ENCODE measurements at regions not wholly inside any gene's neighbourhood (a gene's known extent, or its start where the extent isn't known, plus 50 kb on each side); places are given as distances from the start of the nearest gene placed in this dataset.

GRCh38 chr21:35208810-35209517 is 159.9 kb upstream of the RUNX1 start:
- FAIRE-seq = no peak

DNA sequence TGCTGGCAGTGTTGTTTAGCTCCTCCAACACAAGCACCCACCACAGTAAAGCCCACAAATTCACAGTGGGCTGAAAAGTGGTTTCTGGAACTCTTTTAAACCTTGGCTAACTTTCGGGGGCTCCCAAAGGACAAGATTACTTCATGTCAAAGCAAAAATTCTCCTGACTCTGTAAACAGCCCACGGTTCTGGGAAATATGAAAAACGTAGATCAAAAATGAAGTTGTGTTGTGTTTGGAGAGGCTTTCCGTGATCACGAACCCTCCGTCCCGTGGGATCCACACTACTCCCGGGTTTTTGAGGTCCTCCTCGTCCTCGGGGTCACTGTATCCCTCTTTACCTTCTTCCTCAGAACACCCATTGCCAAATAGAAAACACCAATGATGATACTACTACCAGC is 159.0 kb upstream of the RUNX1 start:
- no peak for FAIRE-seq

DNA sequence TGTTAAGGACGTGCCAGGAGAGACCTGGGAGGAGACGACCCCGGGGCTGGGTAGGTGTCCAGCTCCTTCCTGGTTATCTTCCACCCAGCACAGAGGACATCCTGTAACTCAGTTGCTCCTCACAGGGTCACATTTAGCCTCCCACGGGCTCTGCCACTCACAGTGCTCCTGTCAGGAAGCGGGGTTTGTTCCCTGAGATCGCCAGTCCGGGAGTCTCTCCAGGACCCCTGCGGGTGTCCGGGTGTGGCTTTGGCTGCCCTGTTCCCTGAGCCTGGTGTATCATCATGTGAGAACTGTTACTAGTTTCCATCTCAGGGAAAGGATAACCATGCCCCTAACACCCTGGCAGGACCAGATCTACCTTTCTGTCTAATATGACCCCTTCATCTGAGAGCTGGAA is 158.2 kb upstream of the RUNX1 start:
- FAIRE-seq = no peak

GRCh38 chr21:35206141-35207125 is 157.3 kb upstream of the RUNX1 start:
- FAIRE-seq = no peak

DNA sequence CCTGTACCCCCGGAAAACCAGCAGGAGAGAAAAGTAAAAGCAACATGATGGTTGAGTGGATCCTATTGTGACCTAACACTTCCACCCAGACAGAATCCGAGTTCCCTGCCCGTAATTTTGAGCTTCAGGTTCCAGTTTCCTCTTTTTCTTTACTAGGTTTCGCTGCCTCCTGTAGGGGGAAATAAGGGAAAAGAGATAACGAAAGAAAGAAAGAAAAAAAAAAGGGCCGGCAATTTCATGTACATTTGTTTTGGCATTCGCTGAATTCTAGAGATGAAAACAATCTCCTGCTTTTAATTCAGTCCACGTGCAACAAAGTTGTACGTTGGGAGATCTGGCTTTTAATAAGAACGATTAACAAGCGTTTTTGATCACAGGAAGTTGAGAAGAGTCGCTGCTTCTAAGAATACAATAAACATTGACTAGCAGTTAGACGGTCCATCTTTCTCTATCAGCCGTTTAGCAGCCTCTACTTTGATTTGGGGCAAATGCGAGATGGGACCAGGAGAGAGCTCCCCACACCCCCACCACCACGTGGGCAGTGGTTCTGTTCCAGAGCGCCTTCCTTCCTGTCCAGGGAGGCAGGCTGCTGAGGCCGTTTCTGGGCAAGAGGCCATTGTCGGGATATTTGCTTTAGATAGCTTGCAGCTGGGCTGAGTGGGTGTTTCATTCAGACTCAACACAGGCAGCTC is 155.9 kb upstream of the RUNX1 start:
- FAIRE-seq = no peak

DNA sequence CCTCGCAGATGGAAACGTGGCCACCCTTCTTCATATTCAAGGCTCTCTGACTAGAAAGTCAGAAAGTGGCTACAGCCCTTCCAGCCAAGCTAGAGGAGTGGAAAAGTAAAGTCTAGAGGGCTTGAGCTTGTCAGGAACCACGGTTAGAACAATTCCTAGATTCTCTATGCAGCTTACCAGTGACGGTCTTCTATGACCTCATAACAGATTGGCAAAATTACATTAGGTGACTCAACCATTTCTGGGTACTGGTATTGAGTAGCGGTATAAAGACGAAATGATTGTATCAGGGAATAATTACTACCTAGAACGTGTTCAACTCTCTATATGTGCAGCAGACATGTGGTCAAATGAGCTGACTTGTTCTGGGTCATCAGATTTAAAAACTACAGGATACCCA is 155.0 kb upstream of the RUNX1 start:
- FAIRE-seq = no peak

DNA sequence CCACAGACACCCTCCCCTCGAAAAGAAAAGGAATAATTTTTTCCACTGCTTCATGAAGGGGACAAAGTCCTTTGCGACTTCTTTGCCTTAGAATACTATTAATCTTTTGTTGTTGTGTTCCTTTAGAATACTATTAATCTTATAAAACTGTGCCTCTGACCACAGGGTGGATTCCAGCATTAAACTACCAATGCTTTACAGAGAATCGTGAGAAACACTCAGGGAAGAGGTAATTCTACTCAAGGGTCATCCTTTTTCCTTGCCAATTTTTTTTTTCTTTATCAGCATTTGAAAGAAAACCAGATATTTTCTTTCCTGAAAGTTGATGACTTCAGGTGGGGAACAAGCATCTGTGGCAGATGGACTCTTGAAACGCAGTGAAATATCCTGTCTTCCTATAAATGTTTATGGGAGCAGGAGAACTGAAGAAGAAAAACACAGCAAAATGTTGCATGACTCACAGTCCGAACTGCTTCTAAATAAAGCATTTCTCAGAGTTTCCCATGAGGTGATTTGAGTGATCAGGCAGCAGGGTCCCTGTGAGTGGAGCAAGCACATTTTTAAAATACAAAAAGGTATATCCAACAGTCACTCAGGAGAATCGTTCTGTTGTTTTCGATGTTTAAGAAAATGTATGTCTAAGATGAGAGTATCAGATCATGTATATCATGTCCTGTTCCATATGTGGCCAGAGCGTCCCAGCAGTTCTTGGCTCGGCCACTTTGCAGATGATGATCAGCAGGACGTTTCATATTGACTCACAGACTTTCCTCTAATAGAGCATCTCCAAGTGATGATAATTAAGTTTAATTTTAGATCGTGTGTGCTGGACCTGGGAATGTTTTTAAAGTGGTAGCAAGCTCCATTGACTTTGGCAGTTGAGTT is 154.2 kb upstream of the RUNX1 start:
- no peak for FAIRE-seq

DNA sequence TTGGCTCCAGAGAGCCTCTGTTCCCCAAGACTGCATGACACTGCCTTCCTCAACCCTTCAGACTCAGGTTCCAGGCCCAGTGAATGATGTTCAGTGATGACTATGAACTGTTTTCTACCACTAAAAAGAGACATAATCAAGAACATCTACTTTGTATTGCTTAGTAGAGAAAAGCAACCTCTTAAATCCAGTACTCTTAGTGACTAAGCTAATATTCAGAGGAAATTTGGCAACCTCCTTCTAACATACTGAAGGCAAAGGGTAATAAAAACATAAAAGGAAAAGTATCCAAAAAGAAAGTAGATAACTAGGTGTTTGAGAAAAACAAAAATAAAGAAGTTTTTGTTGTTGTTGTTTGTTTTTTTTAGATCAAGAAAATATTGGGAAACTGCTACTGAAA is 153.3 kb upstream of the RUNX1 start:
- FAIRE-seq = no peak

- no peak for FAIRE-seq
These were observed 152.7 kb upstream of the RUNX1 start for GRCh38 chr21:35201799-35202198.

DNA sequence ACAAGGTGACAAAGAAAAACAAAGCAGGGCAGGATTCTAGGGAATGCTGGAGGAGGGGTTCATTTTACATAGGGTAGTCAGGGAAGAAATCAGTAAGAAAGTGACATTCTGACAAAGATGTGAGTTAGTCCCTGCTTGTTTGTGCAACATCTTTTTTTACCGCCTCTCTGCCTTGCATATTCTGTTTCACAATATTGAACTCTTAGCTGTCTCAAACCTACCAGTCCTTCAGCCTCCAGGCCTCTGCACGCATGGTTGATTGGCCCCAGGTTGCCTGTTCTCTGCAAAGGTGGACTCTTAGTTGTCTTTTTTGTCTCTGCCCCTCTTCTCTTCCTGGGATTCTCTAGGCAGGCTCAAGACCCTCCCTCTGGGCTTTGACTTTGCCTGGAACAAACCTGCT is 152.2 kb upstream of the RUNX1 start:
- FAIRE-seq = no peak

DNA sequence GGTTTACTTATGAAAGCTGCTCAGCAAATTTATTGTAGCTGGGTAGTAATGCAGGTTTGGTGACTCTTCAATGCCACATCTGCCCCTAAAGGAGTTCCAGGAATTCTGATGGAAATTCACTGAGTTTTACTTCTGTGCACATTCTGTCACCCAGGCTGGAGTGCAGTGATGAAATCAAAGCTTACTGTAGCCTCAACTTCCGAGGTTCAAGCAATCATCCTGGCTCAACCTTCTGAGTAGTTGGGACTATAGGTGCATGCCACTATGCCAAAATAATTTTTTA is 150.6 kb upstream of the RUNX1 start:
- FAIRE-seq = no peak

DNA sequence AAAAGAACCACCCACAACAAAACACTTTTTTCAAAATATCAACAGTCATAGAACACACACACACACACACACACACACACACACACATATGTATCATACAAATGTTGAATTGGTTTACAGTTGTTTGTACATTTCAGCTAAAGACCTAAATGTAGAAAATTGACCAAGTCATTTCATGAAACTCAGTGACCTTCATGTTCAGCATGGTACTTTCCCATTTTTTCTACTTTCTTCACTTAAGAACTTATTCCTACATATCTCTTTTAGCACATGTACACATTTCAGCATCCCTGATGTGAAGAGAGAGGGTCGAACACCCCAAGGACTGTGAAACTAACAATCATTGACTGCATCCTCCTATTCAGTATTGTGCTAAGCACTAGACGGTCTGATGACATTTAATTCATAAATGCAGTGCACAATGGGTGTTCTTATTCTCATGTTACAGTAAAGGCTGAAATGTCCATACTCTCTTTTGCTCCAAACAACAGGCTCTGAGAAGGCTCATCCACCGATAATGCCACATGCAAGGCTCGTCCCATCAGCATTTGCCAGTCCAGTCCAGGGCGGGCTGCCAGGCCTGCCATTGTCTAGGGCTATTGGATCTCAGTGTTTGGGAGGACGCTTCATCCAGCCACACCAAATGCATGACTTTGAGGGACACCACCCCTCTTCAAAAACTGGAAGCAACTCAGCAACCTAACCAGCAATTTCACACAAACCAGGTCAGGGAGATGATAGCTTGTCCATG is 150.1 kb upstream of the RUNX1 start:
- no peak for FAIRE-seq

GRCh38 chr21:35198565-35198964 is 149.5 kb upstream of the RUNX1 start:
- FAIRE-seq = no peak

GRCh38 chr21:35197992-35198431 is 148.9 kb upstream of the RUNX1 start:
- no peak for FAIRE-seq

DNA sequence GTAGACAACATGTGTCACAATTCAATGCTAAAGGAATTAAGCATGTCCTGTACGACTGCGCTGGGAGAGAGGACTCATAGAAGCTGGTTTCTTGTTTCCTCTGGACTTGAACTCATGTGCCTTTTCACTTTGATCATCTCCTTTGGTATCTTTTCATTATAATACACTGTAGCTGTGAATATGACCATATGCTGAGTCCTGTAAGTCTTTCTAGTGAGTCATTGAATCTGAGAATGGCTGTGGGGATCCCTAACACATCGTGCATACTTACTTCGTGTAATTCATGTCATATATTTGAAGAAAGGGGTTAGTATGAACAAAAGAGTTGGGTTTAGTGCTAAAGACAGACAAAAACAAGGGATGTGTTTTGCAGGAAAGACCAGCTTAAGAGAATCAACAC is 148.1 kb upstream of the RUNX1 start:
- no peak for FAIRE-seq

GRCh38 chr21:35196128-35196527 is 147.0 kb upstream of the RUNX1 start:
- no peak for FAIRE-seq

- FAIRE-seq = no peak
These were observed 146.1 kb upstream of the RUNX1 start for GRCh38 chr21:35195232-35195631.

DNA sequence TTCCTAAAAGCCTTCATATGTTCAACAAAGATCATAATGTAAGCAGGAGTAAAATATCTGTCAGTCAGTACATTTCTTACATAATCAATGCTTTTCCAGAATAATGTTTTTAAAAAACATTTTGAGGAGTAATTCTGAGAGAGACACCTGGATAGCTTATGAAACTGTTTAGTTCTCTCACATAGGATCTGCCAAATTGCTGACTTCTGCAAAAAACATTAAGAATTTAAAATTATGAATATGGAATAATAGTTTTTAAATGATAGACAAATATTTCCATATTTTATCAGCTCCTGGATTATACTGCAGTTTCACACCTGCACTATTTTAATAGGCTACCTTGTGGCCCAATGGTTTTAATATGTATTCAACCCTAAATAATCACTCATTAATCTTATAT is 142.7 kb upstream of the RUNX1 start:
- FAIRE-seq = no peak

DNA sequence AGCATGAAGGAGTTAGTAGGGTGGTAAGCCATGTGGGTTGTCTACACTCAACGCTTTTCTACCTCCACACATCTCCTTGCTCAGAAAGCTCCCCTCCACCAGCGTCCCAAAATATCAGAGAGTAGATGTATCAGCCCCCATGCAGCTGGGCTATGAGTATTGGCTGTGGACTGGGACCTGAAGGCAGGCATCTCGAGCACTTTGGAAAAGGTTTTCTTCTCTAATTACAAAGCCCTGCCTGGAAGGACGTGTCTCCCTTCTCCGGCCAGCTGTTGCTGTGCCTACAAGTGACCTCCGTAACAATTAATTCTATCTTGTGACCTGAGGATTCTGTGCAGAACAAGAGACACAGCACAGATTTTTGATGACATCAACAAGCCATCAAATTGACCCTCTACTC is 142.0 kb upstream of the RUNX1 start:
- no peak for FAIRE-seq

DNA sequence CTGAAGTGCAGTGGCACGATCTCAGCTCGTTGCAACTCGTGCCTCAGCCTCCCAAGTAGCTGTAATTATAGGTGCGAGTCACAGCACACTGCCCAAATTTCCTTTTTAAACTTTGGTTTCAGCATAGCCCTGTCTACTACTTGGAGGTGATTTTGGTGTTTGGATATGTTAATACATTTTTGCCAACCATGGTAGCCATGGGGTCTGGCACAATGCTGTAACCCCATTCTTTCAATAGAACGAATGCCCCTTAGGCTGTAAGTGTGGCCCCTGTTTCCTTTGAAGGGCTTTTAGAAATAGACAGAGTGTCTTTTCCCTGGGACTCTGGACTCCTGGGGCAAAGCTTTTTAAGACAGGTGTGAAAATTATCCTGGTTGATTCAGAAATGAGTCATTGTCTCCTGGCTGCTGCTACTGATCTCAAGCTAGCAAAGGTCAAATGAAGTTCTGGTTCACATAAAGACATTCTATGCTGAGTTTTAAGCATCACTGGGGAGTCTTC is 141.1 kb upstream of the RUNX1 start:
- no peak for FAIRE-seq

GRCh38 chr21:35189077-35189863 is 140.2 kb upstream of the RUNX1 start:
- no peak for FAIRE-seq
